ENCODE measurements at regions not wholly inside any gene's neighbourhood (a gene's known extent, or its start where the extent isn't known, plus 50 kb on each side); places are given as distances from the start of the nearest gene placed in this dataset.
A peak's percentile ranks its signal among the peaks of the same experiment; 100 is the strongest.

- Histone ChIP-seq H3K4me1 (peaks cover 0 to 5% of the 10 kb centered on the region in 2 donors), H3K36me3 (no peaks in the 10 kb centered on the region), H3K27me3 (no peaks in the 10 kb centered on the region), H3K4me3 (no peak overlapping the region), H3K27ac (no peak overlapping the region), H3K9me3 (no peaks in the 10 kb centered on the region)
- no peak for DNase-seq
- TF ChIP-seq POLR2A (IDR thresholded peaks at IDR 0.05): no peak
- TF ChIP-seq CTCF (IDR thresholded peaks at IDR 0.05): no peak
- intact Hi-C loops (cut with DNase I; ENCODE audit: low total_unique reads): no loop called here
Measured at GRCh38 chr9:13707612-13708576, 428.4 kb upstream of the MPDZ start.

GRCh38 chr9:13705918-13706317, 426.4 kb upstream of the MPDZ start:
- no peaks in the 10 kb centered on the region for H3K36me3 ChIP-seq
- TF ChIP-seq POLR2A (IDR thresholded peaks at IDR 0.05): no peak
- TF ChIP-seq CTCF (IDR thresholded peaks at IDR 0.05): no peak
- peak overlapping the region; percentile 45 to 59 for H3K27ac ChIP-seq
- peaks cover 0 to 3% of the 10 kb centered on the region in 2 donors for H3K4me1 ChIP-seq
- no peaks in the 10 kb centered on the region for H3K27me3 ChIP-seq
- H3K9me3 ChIP-seq: no peaks in the 10 kb centered on the region
- no peak overlapping the region for H3K4me3 ChIP-seq
- DNase-seq: peak; percentile 42 to 64
- intact Hi-C loops (cut with DNase I; ENCODE audit: low total_unique reads): no loop called here

GRCh38 chr9:13705373-13705772, 425.9 kb upstream of the MPDZ start:
- no peak for TF ChIP-seq POLR2A (IDR thresholded peaks at IDR 0.05)
- TF ChIP-seq CTCF (IDR thresholded peaks at IDR 0.05): no peak
- peak overlapping the region; percentile 45 to 59 for H3K27ac ChIP-seq

GRCh38 chr9:13690595-13690994, 411.1 kb upstream of the MPDZ start:
- H3K27me3 ChIP-seq: no peaks in the 10 kb centered on the region
- no peaks in the 10 kb centered on the region for H3K4me1 ChIP-seq
- H3K36me3 ChIP-seq: no peaks in the 10 kb centered on the region
- no peak for TF ChIP-seq POLR2A (IDR thresholded peaks at IDR 0.05)
- no peak for TF ChIP-seq CTCF (IDR thresholded peaks at IDR 0.05)
- no peak for DNase-seq
- peaks cover 0 to 7% of the 10 kb centered on the region in 2 donors for H3K9me3 ChIP-seq
- H3K27ac ChIP-seq: no peak overlapping the region
- intact Hi-C loops (cut with DNase I; ENCODE audit: low total_unique reads): no loop called here
- no peak overlapping the region for H3K4me3 ChIP-seq

More at GRCh38 chr9:13705373-13705772, 425.9 kb upstream of the MPDZ start:
- no peaks in the 10 kb centered on the region for H3K36me3 ChIP-seq
- intact Hi-C loops (cut with DNase I; ENCODE audit: low total_unique reads): no loop called here
- no peaks in the 10 kb centered on the region for H3K4me1 ChIP-seq
- no peak for DNase-seq
- no peaks in the 10 kb centered on the region for H3K27me3 ChIP-seq
- no peak overlapping the region for H3K4me3 ChIP-seq
- H3K9me3 ChIP-seq: no peaks in the 10 kb centered on the region

GRCh38 chr9:13689925-13690324, 410.4 kb upstream of the MPDZ start:
- Histone ChIP-seq H3K4me1 (no peaks in the 10 kb centered on the region), H3K36me3 (no peaks in the 10 kb centered on the region), H3K27ac (no peak overlapping the region), H3K4me3 (no peak overlapping the region), H3K27me3 (no peaks in the 10 kb centered on the region), H3K9me3 (peaks cover 0 to 2% of the 10 kb centered on the region in 2 donors)
- intact Hi-C loops (cut with DNase I; ENCODE audit: low total_unique reads): no loop called here
- no peak for TF ChIP-seq CTCF (IDR thresholded peaks at IDR 0.05)
- no peak for DNase-seq

All from uterus (tissue), 3 donors.